Panc1 (cell line): ENCODE measurements at regions not wholly inside any gene's neighbourhood (a gene's known extent, or its start where the extent isn't known, plus 50 kb on each side); places are given as distances from the start of the nearest gene placed in this dataset.

Experiments used
- CTCF ChIP-seq: fragments of 450-650 bp; IDR thresholded peaks from 2 replicates; pipeline ENCODE4 v1.5.1; 2017; ENCODE audit warnings: mild to moderate bottlenecking
- POLR2AphosphoS5 ChIP-seq: IDR thresholded peaks from 2 replicates; pipeline ENCODE4 v1.6.1; 2012; ENCODE audit warnings: mild to moderate bottlenecking, low read depth, low read length, moderate library complexity
- REST ChIP-seq, 2 experiments: IDR thresholded peaks; 2 replicates each; pipeline ENCODE4 v1.6.1; 2011 to 2012; ENCODE audit warnings: low read depth in 2 of 2, control low read depth in 1 of 2, low read length in 1 of 2, mild to moderate bottlenecking in 1 of 2, moderate library complexity in 1 of 2; ENCODE audit not compliant: insufficient read depth in 1 of 2
- SIN3A ChIP-seq: IDR thresholded peaks from 2 replicates; pipeline ENCODE4 v1.6.1; 2012; ENCODE audit warnings: low read depth, mild to moderate bottlenecking, low read length, moderate library complexity, borderline replicate concordance; ENCODE audit not compliant: insufficient read depth
- TCF7L2 ChIP-seq: IDR thresholded peaks from 2 replicates; pipeline ENCODE4 v1.6.1; 2011; ENCODE audit warnings: mild to moderate bottlenecking, low read depth, low read length, inconsistent platforms

- TF ChIP-seq CTCF (no peak), POLR2AphosphoS5 (no peak), TCF7L2 (no peak), SIN3A (no peak), REST (IDR thresholded peaks at IDR 0.05; ENCODE audit: insufficient read depth in 1 of 2, low read depth in 2 of 2, low read length in 1 of 2) (no peak)
Observed at GRCh38 chr17:34472363-34472762, 107.0 kb upstream of the TMEM132E start.
